ENCODE measurements at regions not wholly inside any gene's neighbourhood (a gene's known extent, or its start where the extent isn't known, plus 50 kb on each side); places are given as distances from the start of the nearest gene placed in this dataset.
"Not testable (repeated sequence)": the region's sequence is repeated elsewhere in the genome, so short reads cannot be mapped to it uniquely, and the experiment has no call there.

GRCh38 chr2:87415586-87416265 is 332.2 kb upstream of the PLGLB2 start:
- DNase-seq = not testable (repeated sequence)

DNA sequence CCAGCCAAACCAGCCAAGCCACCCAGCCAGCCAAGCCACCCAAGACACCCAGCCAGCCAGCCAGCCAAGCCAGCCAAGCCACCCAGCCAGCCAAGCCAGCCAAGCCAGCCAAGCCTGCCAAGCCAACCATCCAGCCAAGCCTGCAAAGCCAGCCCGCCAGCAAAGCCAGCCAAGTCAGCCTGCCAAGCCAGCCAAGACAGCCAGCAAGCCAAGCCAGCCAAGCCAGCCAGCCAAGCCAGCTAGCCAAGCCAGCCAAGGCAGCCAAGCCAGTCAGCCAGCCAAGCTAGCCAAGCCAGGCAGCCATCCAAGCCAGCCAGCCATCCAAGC is 331.7 kb upstream of the PLGLB2 start:
- not testable (repeated sequence) for DNase-seq

DNA sequence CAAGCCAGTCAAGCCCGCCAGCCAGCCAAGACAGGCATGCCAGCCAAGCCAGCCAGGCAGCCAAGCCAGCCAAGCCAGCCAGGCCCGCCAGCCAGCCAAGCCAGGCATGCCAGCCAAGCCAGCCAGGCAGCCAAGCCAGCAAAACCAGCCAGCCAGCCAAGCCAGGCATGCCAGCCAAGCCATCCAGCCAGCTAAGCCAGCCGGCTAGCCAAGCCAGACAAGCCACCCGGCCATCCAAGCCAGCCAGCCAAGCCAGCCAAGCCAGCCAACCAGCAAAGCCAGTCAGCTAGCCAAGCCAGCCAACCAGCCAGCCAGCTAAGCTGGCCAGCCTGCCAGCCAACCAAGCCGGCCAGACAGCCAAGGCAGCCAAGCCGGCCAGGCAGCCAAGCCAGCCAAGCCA is 330.7 kb upstream of the PLGLB2 start:
- DNase-seq = not testable (repeated sequence)

- DNase-seq = not testable (repeated sequence)
Observed at GRCh38 chr2:87417742-87418567, 329.9 kb upstream of the PLGLB2 start.

- DNase-seq = not testable (repeated sequence)
Observed at GRCh38 chr2:87418823-87419822, 328.8 kb upstream of the PLGLB2 start.

DNA sequence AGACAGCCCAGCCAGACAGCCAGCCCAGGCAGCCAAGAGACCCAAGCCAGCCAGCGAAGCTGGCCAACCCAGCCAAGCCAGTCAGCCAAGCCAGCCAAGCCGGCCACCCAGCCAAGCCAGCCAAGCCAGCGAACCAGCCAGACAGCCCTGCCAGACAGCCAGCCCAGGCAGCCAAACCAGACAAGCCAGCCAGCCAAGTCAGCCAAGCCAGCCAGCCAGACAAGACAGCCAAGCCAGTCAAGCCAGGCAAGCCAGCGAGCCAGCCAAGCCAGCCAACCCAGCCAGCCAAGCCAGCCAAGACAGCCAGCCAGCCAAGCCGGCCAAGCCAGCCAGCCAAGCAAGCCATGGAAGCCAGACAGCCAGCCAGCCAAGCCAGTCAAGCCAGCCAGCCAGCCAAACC is 327.9 kb upstream of the PLGLB2 start:
- not testable (repeated sequence) for DNase-seq

DNA sequence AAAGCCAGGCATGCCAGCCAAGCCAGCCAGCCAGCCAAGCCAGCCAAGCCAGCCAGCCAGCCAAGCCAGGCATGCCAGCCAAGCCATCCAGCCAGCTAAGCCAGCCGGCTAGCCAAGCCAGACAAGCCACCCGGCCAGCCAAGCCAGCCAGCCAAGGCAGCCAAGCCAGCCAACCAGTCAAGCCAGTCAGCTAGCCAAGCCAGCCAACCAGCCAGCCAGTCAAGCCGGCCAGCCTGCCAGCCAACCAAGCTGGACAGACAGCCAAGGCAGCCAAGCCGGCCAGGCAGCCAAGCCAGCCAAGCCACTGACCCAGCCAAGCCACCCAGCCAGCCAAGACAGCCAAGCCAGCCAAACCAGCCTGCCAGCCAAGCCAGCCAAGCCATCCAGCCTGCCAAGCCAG is 326.9 kb upstream of the PLGLB2 start:
- DNase-seq = not testable (repeated sequence)

DNA sequence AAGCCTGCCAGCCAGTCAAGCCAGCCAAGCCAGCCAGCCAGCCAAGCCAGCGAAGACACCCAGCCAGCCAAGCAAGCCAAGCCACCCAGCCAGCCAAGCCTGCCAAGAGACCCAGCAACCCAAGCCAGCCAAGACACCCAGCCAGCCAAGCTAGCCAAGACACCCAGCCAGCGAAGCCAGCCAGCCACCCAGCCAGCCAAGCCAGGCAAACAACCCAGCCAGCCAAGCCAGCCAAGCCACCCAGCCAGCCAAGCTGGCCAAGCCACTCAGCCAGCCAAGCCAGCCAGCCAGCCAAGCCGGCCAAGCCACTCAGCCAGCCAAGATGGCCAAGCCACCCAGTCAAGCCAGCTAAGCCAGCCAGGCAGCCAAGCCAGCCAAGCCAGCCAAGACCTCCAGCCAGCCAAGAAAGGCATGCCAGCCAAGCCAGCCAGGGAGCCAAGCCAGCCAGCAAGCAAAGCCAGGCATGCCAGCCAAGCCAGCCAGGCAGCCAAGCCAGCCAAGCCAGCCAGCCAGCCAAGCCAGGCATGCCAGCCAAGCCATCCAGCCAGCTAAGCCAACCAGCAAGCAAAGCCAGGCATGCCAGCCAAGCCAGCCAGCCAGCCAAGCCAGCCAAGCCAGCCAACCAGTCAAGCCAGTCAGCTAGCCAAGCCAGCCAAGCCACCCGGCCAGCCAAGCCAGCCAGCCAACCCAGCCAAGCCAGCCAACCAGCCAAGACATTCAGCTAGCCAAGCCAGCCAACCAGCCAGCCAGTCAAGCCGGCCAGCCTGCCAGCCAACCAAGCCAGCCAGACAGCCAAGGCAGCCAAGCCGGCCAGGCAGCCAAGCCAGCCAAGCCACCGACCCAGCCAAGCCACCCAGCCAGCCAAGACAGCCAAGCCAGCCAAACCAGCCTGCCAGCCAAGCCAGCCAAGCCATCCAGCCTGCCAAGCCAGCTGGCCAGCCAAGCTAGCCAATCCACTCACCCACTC is 323.8 kb upstream of the PLGLB2 start:
- DNase-seq = not testable (repeated sequence)

GRCh38 chr2:87424763-87425154 is 323.1 kb upstream of the PLGLB2 start:
- not testable (repeated sequence) for DNase-seq

- DNase-seq = not testable (repeated sequence)
Observed at GRCh38 chr2:87425191-87425590, 322.7 kb upstream of the PLGLB2 start.

DNA sequence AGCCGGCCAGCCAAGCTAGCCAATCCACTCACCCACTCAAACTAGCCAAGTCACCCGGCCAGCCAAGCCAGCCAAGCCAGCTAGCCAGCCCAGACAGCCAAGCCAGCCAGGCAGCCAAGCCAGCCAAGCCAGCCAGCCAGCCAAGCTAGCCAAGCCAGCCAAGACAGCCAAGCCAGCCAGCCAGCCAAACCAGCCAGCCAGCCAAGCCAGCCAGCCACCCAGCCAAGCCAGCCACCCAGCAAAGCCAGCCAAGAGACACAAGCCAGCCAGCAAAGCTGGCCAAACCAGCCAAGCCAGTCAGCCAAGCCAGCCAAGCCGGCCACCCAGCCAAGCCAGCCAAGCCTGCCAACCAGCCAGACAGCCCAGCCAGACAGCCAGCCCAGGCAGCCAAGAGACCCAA is 322.2 kb upstream of the PLGLB2 start:
- DNase-seq = not testable (repeated sequence)

DNA sequence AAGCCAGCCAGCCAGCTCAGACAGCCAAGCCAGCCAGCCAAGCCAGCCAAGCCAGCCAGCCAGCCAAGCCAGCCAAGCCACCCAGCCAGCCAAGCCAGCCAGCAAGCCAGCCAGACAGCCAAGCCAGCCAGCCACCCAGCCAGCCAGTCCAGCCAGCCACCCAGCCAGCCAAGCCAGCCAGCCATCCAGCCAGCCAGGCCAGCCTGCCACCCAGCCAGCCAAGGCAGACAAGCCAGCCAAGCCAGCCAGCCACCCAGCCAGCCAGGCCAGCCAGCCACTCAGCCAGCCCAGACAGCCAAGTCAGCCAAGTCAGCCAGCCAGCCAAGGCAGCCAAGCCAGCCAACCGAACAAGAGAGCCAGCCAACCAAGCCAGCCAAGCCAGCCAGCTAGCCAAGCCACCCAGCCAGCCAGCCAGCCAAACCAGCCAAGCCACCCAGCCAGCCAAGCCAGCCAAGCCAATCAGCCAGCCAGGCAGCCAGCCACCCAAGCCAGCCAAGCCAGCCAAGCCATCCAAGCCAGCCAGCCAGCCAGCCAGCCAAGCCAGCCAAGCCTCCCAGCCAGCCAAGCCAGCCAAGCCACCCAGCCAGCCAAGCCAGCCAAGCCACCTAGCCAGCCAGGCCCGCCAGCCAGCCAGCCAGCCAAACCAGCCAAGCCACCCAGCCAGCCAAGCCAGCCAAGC is 319.3 kb upstream of the PLGLB2 start:
- DNase-seq = not testable (repeated sequence)

DNA sequence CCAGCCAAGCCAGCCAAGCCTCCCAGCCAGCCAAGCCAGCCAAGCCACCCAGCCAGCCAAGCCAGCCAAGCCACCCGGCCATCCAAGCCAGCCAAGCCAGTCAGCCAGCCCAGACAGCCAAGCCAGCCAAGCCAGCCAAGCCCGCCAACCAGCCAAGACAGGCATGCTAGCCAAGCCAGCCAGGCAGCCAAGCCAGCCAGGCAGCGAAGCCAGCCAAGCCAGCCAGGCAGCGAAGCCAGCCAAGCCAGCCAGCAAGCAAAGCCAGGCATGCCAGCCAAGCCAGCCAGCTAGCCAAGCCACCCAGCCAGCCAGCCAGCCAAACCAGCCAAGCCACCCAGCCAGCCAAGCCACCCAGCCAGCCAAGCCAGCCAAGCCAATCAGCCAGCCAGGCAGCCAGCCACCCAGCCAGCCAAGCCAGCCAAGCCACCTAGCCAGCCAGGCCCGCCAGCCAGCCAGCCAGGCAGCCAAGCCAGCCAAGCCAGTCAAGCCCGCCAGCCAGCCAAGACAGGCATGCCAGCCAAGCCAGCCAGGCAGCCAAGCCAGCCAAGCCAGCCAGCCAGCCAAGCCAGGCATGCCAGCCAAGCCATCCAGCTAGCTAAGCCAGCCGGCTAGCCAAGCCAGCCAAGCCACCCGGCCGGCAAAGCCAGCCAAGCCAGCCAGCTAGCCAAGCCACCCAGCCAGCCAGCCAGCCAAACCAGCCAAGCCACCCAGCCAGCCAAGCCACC is 318.5 kb upstream of the PLGLB2 start:
- DNase-seq = not testable (repeated sequence)

DNA sequence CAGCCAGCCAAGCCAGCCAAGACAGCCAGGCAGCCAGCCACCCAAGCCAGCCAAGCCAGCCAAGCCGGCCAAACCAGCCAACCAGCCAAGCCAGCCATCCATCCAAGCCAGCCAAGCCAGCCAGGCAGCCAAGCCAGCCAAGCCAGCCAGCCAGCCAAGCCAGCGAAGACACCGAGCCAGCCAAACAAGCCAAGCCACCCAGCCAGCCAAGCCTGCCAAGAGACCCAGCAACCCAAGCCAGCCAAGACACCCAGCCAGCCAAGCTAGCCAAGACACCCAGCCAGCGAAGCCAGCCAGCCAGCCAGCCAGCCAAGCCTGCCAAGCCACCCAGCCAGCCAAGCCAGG is 318.0 kb upstream of the PLGLB2 start:
- not testable (repeated sequence) for DNase-seq

DNA sequence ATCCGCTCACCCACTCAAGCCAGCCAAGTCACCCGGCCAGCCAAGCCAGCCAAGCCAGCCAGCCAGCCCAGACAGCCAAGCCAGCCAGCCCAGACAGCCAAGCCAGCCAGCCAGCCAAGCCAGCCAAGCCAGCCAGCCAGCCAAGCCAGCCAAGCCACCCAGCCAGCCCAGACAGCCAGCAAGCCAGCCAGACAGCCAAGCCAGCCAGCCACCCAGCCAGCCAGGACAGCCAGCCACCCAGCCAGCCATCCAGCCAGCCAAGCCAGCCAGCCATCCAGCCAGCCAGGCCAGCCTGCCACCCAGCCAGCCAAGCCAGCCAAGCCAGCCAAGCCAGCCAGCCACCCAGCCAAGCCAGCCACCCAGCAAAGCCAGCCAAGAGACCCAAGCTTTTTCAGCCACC is 316.8 kb upstream of the PLGLB2 start:
- not testable (repeated sequence) for DNase-seq

DNA sequence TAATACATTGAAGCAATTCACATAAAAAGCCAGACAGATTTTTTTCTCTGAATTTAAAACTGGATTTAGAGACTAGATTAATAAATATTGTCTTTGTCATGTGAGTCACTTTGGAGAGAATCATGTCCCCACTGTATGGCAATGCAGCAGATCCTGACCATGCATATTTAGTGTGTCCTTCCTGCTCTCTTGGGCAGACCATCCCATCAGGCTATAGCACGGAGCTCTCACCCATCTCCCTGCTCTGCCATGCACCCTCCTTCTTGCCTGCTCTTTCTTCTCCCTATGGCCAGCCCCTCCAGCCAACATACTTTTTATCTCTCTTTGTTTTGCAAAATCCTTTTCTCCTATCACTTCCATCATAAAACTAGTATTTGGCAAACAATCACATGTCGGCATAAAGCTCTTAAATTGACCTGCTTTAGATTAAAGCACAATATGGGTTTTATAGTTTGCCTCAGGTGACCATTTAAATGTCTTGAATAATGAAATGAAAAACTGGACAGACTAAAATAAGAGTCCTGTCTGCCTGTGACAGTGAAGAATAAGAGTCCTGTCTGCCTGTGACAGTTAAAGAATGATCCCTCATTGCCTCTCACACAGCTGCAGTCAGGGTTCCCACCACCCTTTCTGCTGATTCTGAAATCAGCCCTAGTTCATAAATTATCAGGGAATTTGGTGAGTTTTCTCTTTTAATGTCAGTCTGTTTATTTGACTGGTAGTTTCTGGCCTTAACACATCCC is 315.0 kb upstream of the PLGLB2 start:
- DNase-seq = not testable (repeated sequence)

DNA sequence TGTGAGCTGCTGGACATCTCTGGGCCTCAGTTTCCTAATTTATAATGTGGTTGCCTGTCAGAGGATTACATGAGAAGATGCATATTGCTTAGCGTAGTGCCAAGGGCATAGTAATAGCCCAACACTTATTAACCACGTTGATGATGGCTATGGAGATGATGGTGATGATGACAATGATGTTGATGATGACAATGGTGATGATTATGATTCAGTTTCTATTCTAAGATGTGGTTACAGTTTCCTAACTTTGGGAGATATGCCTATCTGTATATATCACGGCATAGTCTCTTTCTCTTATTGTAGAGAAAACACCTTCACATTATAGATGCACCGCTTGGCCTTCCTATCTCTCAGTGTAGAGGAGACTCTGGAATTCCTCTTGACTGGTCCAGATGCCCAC is 311.9 kb upstream of the PLGLB2 start:
- DNase-seq = not testable (repeated sequence)

- DNase-seq = not testable (repeated sequence)
Observed at GRCh38 chr2:87437701-87438260, 310.1 kb upstream of the PLGLB2 start.

GRCh38 chr2:87438780-87439454 is 309.0 kb upstream of the PLGLB2 start:
- not testable (repeated sequence) for DNase-seq
